ENCODE measurements at regions not wholly inside any gene's neighbourhood (a gene's known extent, or its start where the extent isn't known, plus 50 kb on each side); places are given as distances from the start of the nearest gene placed in this dataset.
"Not testable (repeated sequence)": the region's sequence is repeated elsewhere in the genome, so short reads cannot be mapped to it uniquely, and the experiment has no call there.

DNA sequence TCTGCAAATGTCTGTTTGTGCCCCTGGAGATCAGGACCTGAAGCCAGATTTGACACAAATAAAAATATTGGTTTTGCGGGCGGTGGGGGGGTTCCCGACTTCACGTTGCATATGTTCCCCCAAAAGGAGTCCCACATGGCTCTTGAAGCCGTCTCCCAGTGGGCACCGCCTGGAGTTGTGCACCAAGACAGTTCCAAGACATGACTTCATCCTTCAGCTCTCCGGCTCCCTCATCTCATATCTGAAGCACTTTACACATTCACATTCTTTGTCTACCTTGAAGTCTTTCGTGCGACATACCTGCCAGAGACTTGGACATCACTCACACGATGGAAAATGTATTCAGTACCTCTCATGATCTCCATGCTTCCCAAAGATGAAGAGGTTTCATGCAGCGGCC, 362.8 kb upstream of the FOXK1 start:
- DNase-seq = no peak

DNA sequence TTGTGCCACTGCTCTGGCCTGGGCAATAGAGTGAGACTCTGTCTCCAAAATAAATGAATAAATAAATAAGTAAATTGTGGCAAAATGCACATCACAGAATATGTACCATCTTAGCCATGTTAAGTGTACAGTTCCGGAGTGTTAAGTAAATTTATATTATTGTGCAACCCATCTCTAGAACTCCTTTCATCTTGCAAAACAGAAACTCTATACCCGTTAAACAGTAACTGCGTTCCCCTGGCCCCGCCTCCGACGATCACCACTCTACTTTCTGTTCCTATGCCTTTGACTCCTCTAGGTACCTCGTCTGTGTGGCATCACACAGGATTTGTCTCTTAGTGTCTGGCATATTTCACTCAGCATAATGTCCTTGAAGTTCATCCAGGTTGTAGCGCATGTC, 356.4 kb upstream of the FOXK1 start:
- DNase-seq = no peak

DNA sequence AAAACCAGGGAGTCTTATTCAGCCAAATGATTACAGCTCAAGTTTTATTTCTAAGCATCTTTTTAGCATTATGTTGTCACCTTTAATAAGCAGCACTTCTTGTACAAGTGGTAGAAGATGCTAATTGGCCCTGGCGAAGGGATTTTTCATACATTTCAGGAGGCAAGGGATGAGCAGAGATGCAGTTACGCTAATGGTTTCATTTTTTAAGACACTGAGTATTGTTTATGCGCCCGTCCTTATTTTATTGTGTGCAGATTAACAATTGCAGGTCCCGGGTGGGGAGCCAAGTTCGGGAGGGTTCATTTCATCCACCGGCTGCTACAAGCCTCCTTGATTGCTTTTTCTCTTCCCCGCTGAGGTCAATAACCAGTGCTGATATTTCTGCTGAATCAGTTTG, 350.4 kb upstream of the FOXK1 start:
- no peak for DNase-seq

DNA sequence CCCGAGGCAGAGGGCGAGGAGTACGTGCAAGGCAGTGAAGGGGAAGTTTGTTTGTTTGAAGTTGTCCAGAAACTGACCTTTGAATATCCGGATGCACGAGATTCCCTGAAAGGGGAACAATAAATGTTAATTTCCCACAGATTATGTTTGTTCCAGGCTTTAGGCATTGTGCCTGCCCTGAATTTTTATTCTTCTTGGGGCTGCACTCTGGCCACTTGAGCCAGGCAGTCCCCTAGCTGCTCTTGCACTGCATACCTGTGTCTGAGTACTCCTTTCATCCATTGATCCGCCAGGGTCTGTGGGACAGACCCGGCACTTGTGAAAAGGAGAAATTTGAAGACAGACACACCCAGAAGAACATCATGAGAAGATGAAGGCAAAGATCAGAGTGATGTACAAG, 343.5 kb upstream of the FOXK1 start:
- no peak for DNase-seq

DNA sequence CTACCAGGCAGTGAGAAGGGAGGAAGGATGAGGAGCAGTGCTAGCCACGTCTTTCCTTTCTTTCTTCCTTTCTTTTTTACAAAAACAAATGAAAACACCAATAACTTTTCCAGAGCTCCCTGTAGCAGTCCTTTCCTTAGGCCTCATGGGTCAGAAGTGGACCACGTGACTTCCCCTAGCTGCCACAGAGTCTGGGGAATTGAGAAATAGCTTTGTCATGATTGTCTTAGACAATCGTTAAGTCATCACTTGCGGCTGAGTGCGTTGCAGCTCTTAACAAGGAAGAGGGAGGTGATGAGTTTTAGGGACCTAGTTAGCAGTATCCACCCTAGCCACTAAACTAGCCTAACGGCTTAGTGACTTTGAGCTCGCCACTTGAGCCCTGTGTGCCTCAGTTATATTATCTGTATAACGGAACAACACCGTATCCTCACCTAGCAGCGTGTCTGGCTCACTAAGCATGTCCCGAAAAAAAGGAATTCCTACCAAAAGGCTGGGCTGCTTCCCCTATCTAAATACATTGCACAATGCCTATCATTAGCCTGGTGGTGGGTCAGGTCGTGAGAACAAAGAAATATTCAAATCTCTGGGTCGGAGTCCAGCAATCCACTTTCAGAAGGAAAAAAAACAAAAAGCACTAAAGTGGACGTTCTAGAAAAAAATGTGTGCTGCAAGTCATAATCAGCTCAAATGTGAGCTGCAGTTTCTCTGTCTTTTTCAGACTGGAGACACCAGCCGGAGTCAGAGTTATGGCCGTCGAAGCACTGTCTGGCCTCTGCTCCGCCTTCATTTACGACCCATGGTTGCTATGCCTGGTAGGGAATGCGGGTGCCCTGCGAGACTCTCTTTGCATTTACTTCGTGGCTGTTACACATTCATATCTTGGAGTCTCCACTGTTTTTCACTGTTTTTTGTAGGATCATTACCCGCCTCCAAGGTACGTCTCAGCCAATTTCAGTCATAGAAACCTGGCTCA, 338.5 kb upstream of the FOXK1 start:
- DNase-seq = no peak

DNA sequence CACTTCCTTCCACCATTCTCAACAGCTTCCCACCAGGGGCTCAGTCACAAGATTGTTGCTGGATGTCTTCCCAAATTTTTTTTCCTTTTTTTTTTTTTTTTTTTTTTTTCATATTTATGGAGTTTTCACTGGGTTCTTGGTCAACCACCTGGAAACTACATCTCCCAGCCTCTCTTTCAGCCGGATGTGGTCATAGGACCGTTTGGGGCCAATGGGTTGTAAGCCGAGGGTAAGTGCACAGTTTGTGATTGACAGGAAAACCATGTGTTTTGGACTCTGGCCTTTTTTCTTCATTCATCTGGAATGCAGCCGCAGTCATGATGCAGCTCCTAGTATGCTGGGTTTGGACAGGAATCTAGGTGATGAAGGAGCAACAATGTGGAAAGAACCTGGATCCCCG, 337.1 kb upstream of the FOXK1 start:
- DNase-seq = no peak

DNA sequence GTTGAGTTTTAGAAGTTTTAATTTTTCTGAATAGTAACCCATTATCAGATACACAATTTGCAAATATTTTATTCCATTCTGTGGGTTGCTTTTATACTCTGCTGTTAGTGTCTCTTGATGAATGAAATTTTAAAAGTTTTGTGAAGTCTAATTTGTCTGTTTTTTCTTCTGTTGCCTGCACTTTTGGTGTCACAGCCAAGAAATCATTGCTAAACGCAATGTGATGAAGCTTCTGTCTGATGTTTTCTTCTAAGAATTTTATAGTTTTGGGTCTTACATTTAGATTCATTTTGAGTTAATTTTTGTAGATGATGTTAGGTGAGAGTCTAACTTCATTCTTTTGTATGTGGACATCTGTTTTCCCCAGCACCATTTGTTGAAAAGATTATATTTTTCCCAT, 330.0 kb upstream of the FOXK1 start:
- no peak for DNase-seq

DNA sequence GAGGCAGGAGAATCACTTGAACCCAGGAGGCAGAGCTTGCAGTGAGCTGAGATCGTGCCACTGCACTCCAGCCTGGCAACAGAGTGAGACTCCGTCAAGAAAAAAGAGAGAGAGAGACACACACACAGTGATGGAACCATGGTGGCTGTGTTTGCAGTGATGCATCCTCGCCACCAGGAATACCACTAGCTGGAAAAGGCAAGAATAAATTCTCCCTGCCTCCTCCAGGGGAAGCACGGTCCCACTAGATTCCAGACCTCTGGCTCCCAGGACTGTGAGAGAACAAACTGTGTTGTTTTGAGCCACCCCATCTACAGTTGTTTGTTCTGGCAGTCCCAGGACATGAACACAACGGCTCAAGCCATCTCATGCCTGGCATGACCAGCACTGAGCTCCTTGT, 320.3 kb upstream of the FOXK1 start:
- DNase-seq = no peak

DNA sequence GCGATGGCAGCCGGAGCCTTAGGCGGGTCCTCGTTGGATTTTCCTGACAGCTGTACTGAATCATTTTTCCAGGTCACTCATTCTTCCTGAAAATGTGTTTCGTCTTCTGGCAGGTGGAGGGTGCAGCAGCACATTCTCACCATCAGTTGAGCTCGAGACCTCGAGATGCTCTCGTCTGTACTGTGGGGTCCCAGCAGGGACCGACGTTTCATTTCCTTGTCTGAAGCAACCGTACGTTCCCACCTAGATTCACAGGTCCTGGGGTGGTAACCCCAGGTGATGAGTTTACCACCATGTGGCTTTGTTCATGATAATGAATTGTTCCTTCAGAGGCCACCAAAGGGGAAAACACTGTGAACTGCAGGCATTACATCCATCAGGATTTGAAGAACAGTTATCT, 298.5 kb upstream of the FOXK1 start:
- no peak for DNase-seq

DNA sequence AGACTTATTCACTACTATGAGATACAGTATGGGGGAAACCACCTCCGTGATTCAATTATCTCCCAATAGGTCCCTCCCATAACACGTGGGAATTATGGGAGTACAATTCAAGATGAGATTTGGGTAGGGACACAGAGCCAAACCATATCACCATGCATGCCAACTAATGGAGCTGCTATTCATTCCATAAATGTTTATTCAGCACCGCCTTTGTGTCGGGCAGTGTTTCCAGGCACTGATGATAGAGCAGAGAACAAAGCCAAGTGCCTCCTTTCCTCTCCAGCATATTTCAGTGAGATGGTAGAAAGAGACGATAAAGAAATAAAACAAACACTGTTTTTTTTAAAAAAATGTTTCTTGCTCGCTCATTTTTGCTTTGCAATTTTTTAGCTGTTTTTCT, 295.9 kb upstream of the FOXK1 start:
- no peak for DNase-seq

DNA sequence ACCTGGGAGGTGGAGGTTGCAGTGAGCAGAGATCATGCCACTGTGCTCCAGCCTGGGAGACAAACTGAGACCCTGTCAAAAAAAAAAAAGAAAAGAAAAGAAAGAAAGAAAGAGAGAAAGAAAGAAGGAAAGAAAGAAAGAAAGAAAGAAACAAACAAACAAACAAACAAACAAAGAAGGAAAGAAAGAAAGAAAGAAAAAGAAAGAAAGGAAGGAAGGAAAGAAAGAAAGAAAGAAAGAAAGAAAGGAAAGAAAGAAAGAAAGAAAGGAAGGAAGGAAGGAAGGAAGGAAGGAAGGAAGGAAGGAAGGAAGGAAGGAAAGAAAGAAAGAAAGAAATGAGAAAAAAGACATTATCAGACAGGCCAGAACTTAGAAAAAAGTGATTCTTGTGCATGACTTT, 291.0 kb upstream of the FOXK1 start:
- not testable (repeated sequence) for DNase-seq

DNA sequence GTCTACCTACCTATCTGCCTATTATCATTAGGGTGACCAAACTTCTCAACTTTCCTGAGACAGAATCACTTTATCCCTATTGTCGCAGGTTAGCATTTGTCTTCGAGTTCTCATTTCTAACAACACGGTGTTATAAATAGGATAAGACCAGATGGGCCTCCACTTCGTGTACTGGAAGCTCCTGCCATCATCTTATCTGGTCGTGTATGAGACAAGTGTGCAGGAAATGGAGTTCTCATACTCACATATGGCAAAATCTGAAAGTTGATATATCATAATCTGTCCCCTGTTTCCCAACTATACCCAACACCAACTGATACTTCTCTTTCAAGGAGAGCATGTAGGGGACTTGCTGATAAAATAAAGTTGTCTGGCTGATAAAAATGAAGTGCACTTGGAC, 287.4 kb upstream of the FOXK1 start:
- no peak for DNase-seq

DNA sequence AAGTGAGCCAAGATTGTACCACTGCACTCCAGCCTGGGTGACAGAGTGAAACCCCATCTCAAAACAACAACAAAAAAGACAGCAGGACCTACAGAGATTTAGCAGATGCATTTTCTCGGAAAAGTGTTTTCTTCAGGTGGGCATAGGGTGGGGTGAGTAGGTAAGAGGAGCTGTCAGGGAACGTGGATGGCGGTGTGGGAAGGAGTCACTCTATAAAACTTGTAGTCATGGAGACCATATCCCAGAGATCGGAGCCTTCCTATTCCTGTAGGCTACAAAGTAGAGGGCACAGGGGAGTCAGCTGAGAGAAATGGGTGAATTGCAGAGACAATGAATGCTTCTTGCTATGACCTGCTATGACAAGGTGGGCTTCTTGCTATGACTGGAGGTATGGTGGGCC, 283.0 kb upstream of the FOXK1 start:
- peak in 4 of 56 donors; percentile 16 to 26 (median 16) for DNase-seq

DNA sequence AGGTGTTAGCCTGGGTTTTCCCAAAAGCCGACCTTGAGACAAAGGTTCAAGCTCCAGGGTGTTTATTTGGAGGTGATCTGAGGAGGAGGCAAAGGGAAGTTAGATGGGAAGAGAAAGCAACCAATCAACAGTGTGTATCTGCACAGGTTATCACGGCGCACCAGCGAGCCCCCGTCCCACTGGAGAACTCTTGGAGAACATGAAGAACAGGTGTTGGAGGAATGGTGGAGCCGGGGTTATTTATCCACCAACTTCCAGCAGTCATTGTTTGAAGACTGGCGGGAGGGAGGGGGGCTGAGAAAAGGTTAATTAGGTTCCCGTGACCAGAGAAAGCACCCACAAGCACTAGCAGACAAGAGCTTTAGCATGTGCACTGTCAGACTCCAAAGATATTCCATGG, 282.5 kb upstream of the FOXK1 start:
- no peak for DNase-seq

DNA sequence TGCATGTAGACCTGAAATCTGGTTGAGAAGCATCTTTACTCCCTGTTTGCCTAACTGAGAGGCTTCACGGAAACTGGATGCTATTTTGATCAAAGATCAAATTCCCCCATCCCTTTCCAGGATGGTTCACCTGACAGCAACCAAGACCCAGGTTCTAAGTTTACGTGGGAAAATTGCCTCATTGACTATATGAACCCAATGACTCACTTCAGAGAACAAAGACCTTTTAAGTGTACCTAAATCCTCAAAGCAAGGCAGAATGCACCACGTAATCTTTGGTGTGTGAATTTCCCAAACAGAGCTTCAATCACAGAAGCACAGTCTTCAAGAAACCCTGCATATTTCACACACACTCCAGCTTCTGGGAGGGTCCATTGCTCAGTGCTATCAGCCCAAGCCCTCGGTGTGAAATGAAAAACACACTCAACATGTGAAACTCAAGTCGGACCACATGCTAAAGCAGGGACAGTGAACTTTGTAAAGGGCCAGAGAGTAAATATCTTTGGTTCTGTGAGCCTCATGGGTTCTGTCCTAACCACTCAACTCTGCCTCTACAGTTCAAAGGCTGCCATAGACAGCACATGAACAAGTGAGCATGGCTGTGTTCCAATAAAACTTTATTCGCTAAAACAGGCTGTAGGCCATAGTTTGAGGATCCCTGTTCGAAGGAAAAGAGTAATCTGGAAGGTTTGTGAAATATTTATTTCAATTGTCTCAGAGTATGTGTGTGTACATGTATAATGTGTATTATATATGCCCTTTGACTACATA, 275.6 kb upstream of the FOXK1 start:
- no peak for DNase-seq

DNA sequence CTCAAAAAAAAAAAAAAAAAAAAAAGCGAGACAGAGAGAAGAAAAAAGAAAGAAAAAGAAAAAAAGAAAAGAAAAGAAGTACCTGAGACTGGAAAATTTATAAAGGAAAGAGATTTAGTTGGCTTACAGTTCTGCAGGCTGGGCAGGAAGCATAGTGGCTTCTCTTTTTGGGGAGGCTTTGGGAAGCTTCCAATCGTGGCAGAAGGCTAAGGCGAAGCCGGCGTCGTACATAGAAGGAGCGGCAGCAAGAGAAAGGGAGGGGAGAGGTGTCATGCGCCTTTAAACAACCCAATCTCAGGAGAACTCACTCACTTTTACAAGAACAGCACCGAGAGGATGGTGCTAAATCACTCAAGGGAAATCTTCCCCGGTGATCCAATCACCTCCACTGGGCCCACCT, 272.1 kb upstream of the FOXK1 start:
- DNase-seq = no peak

DNA sequence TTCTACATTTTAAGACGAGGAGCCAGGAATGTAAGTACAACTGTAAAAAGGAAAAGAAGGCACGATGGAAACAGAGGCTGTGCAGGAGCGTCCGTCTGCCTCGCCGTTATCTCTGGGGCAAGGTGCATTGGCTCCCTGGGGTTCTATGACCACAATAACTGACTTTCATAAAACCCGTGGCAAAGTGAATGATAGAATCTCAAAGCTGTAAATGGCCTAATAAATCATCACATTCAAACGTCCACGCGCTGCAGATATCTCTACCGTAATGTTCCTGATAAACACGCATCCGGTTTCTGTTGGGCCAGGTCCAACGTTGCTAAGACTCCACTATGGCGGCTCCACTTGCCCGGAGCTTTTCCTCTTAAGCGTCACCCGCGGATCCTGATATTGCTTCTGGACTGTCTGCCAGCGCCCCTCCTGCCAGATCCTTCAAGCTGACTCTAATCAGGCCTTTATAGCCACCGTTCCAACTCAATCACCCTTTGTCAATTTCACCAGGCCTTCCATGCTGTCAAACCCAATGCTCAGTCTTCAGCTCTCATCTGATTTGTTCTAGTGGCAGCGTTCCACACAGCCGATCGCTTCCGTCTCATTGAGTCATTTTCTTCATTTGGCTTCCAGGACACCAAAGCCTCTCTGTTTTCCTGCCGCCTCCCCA, 265.6 kb upstream of the FOXK1 start:
- peak in 4 of 56 donors; percentile 3 to 40 (median 28) for DNase-seq

DNA sequence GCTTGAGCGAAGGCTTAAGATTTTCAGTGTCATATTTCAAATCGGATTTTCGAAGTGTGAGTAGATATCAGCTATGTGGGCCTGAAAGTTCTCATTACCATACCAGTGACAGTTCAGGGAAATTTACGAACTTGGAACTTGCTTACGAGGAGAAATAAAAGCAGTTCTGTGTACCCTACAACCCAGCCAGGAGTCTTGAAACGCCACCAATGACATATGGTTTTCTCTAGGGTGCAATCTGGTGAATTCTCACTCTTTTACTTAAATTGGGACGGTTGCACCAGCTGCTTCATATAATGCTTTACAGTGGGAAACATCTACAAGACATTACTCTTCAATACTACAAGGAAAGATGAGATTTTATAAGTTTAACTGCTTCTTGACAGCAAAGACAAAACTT, 253.6 kb upstream of the FOXK1 start:
- DNase-seq = no peak

DNA sequence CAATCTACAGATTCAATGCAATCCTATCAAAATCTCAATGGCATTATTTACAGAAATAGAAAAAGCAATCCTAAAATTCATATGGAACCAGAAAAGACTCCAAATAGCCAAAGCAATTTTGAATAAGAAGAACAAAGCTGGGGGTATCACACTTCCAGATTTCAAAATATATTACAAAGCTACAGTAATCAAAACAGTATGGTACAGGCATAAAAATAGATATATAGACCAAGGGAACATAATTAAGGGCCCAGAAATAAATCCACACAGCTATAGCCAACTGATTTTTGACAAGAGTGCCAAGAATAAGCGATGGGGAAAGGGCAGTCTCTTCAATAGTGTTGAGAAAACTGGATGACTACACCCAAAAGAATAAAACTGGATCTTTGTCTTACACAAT, 251.9 kb upstream of the FOXK1 start:
- no peak for DNase-seq

DNA sequence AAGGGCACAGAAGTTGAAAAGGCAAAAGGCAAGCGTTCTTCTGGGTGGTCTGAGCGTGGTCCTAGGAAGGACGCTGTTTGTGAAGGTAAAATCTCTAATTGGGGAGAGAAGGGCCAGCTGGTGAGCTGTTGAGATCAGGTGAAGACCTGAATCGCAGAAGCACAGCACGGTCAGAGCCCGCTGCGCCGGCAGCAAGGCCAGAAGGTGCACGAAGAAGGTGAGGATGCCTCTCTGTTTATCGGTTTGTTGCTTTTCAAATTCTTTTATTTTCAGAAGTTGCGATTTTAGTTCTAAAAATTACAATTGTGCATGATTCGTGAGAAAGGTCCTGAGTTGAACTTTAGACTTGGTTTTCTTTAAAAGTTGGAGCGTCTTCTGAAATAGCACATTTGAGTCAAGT, 247.8 kb upstream of the FOXK1 start:
- DNase-seq = no peak

DNA sequence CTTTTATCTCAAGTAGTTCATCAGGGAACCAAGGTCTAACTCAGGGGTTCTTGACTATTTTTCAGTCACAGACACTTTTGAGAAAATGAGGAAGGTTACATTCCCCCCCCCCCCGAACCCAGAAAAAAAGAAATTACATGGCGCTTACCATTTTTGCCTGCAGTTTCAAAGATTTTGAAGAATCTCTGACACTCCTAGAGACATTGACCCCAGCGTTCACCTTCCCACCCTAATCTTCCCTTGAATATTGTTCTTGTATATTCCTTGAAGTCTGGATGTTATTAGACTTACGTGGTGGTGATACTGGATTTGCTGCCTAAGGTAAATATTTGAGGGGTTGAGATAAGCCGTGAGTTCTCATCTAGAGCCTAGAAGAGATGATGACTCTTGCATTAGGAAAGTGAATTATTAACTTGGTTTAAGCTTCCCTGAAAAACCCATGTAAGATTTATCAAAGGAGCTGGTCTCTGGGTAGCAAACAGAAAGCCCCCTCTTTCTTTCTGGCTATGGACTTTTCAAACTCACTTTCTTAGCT, 245.7 kb upstream of the FOXK1 start:
- no peak for DNase-seq

DNA sequence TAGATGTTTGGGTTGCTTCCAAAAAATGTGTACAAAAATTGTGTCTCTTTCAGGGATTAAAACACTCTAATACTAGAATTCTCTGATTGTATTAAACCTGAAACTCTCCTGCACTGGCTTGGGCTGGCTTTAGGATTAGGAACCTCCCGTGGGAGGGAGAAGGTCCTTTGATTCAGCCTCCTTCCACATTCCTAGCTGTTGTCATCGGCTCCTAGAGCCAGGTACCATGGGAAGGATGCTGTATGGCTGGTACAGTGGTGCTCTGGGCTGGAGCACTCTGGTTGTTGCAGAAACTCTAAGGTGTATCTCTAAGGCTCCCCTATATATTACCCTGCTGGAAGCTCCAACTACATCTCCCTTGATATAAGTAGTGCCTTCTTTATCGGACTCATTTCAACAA, 245.2 kb upstream of the FOXK1 start:
- no peak for DNase-seq
